Naive thymus-derived CD4-positive, alpha-beta T cell (primary cell): ENCODE measurements at regions not wholly inside any gene's neighbourhood (a gene's known extent, or its start where the extent isn't known, plus 50 kb on each side); places are given as distances from the start of the nearest gene placed in this dataset.

Experiments used
- ATAC-seq: fragments of 150-1000 bp; cut with Tn5 transposase; 2 replicates; pipeline ENCODE4 v1.10.0; 2021; ENCODE audit warnings: mild to moderate bottlenecking, moderate library complexity
- CTCF ChIA-PET: fragments of 350-600 bp; sonication (Branson Sonifier 250); formaldehyde crosslinking; loops from one replicate; lab custom pipeline; 2021; ENCODE audit warnings: antibody characterized with exemption; lab: Charles Lee
- POLR2A ChIA-PET: fragments of 350-600 bp; sonication (Branson Sonifier 250); formaldehyde crosslinking; loops from one replicate; lab custom pipeline; 2021; ENCODE audit warnings: antibody characterized with exemption, inconsistent platforms; lab: Charles Lee
- DNase-seq, 9 donors: peaks; one replicate each; pipeline versions ENCODE4 v3.0.0 to v3.0.0-alpha.2; 2020 to 2022; ENCODE audit warnings: mixed read lengths in 1 of 9
- H3K27ac ChIP-seq: one replicate; pipeline ENCODE4 v1.7.0; 2013; ENCODE audit warnings: mild to moderate bottlenecking, low read depth, low read length, moderate library complexity
- H3K27me3 ChIP-seq, 2 donors: one replicate each; pipeline ENCODE4 v1.7.0; 2013; ENCODE audit warnings: low read length in 2 of 2, mild to moderate bottlenecking in 2 of 2, moderate library complexity in 2 of 2; ENCODE audit not compliant: control insufficient read depth in 2 of 2, insufficient read depth in 2 of 2
- H3K36me3 ChIP-seq, 3 experiments: 1 replicate in 2 of 3; 2 replicates in 1 of 3; pipeline ENCODE4 v1.7.0; 2013; ENCODE audit warnings: low read length in 3 of 3, mild to moderate bottlenecking in 3 of 3, moderate library complexity in 1 of 3; ENCODE audit not compliant: insufficient read depth in 3 of 3, control insufficient read depth in 2 of 3
- H3K4me1 ChIP-seq, 2 donors: one replicate each; pipeline ENCODE4 v1.7.0; 2013; ENCODE audit warnings: low read length in 2 of 2, mild to moderate bottlenecking in 2 of 2, moderate library complexity in 1 of 2; ENCODE audit not compliant: control insufficient read depth in 2 of 2, insufficient read depth in 2 of 2
- H3K4me3 ChIP-seq: 2 replicates; pipeline ENCODE4 v1.7.0; 2013; ENCODE audit warnings: mild to moderate bottlenecking, low read length
- H3K9me3 ChIP-seq, 3 experiments: 1 replicate in 2 of 3; 2 replicates in 1 of 3; pipeline ENCODE4 v1.7.0; 2013; ENCODE audit warnings: low read length in 3 of 3; ENCODE audit not compliant: control insufficient read depth in 2 of 3
- H3K27ac Mint-ChIP-seq, 9 donors: one replicate each; pipeline ENCODE4 v1.8.0; 2020 to 2022; ENCODE audit warnings: mixed read lengths in 9 of 9, mild to moderate bottlenecking in 8 of 9, moderate library complexity in 5 of 9, inconsistent platforms in 2 of 9
- H3K27me3 Mint-ChIP-seq, 5 donors: one replicate each; pipeline ENCODE4 v1.8.0; 2021 to 2022; ENCODE audit warnings: mixed read lengths in 5 of 5, mild to moderate bottlenecking in 1 of 5
- H3K36me3 Mint-ChIP-seq, 5 donors: one replicate each; pipeline ENCODE4 v1.8.0; 2020 to 2022; ENCODE audit warnings: mixed read lengths in 5 of 5, mild to moderate bottlenecking in 3 of 5, inconsistent platforms in 1 of 5
- H3K4me1 Mint-ChIP-seq, 7 donors: one replicate each; pipeline ENCODE4 v1.8.0; 2020 to 2022; ENCODE audit warnings: mixed read lengths in 7 of 7, mild to moderate bottlenecking in 3 of 7, inconsistent platforms in 1 of 7
- H3K4me3 Mint-ChIP-seq, 10 donors: one replicate each; pipeline ENCODE4 v1.8.0; 2020 to 2022; ENCODE audit warnings: mild to moderate bottlenecking in 10 of 10, mixed read lengths in 10 of 10, moderate library complexity in 6 of 10, inconsistent platforms in 2 of 10
- H3K9me3 Mint-ChIP-seq, 11 donors: one replicate each; pipeline ENCODE4 v1.8.0; 2020 to 2022; ENCODE audit warnings: mixed read lengths in 11 of 11, mild to moderate bottlenecking in 4 of 11, inconsistent platforms in 1 of 11, moderate library complexity in 1 of 11
- intact Hi-C, 2 donors: fragments of 100-400 bp; cut with micrococcal nuclease; formaldehyde crosslinking; loops; one replicate each; pipeline ENCODE4 v1.15.1; 2023

GRCh38 chr7:116386674-116387073 is 112.9 kb upstream of the CAV2 start:
- H3K27me3 ChIP-seq, result no peaks in the 10 kb centered on the region
- intact Hi-C loops, result no loop called here
- H3K27ac ChIP-seq, result no peak overlapping the region
- ChIA-PET POLR2A (no interaction called here), CTCF (no interaction called here)
- H3K36me3 ChIP-seq, result no peaks in the 10 kb centered on the region
- H3K36me3 Mint-ChIP-seq, result no peaks in the 10 kb centered on the region
- no peak for DNase-seq
- no peak overlapping the region for H3K4me3 ChIP-seq
- no peak for ATAC-seq
- H3K9me3 ChIP-seq, result no peaks in the 10 kb centered on the region
- H3K4me1 Mint-ChIP-seq, result no peaks in the 10 kb centered on the region
- H3K4me3 Mint-ChIP-seq, result no peak overlapping the region
- no peaks in the 10 kb centered on the region for H3K4me1 ChIP-seq
- peaks cover 4 to 28% (median 8%) of the 10 kb centered on the region in 5 donors for H3K27me3 Mint-ChIP-seq
- peaks cover 0 to 2% (median 0%) of the 10 kb centered on the region in 11 donors for H3K9me3 Mint-ChIP-seq
- H3K27ac Mint-ChIP-seq, result no peak overlapping the region

- Mint-ChIP-seq H3K4me3 (no peak overlapping the region), H3K36me3 (no peaks in the 10 kb centered on the region), H3K27me3 (peaks cover 8 to 24% (median 11%) of the 10 kb centered on the region in 5 donors), H3K4me1 (no peaks in the 10 kb centered on the region), H3K9me3 (peaks cover 0 to 1% (median 0%) of the 10 kb centered on the region in 11 donors), H3K27ac (no peak overlapping the region)
- no peaks in the 10 kb centered on the region for H3K36me3 ChIP-seq
- intact Hi-C loops, result no loop called here
- POLR2A ChIA-PET, result no interaction called here
- ATAC-seq, result no peak
- H3K4me1 ChIP-seq, result no peaks in the 10 kb centered on the region
- no peak overlapping the region for H3K4me3 ChIP-seq
- H3K27me3 ChIP-seq, result no peaks in the 10 kb centered on the region
- no peaks in the 10 kb centered on the region for H3K9me3 ChIP-seq
- no peak overlapping the region for H3K27ac ChIP-seq
- CTCF ChIA-PET, result no interaction called here
- no peak for DNase-seq
Measured at GRCh38 chr7:116390363-116390762, 109.2 kb upstream of the CAV2 start.

- CTCF ChIA-PET, result no interaction called here
Measured at GRCh38 chr7:116392806-116393205, 106.7 kb upstream of the CAV2 start.

GRCh38 chr7:116393654-116394053 is 105.9 kb upstream of the CAV2 start:
- intact Hi-C loops, result no loop called here
- no peaks in the 10 kb centered on the region for H3K4me1 Mint-ChIP-seq

More at GRCh38 chr7:116392806-116393205, 106.7 kb upstream of the CAV2 start:
- H3K4me3 ChIP-seq, result no peak overlapping the region
- no peak for DNase-seq
- no peak for ATAC-seq
- Mint-ChIP-seq H3K36me3 (no peaks in the 10 kb centered on the region), H3K27me3 (peaks cover 11 to 18% (median 14%) of the 10 kb centered on the region in 5 donors), H3K27ac (no peak overlapping the region), H3K4me3 (no peak overlapping the region), H3K4me1 (no peaks in the 10 kb centered on the region), H3K9me3 (peaks cover 0 to 8% (median 0%) of the 10 kb centered on the region in 11 donors)
- H3K27me3 ChIP-seq, result no peaks in the 10 kb centered on the region
- no peaks in the 10 kb centered on the region for H3K36me3 ChIP-seq
- no peaks in the 10 kb centered on the region for H3K4me1 ChIP-seq
- no peaks in the 10 kb centered on the region for H3K9me3 ChIP-seq
- intact Hi-C loops, result no loop called here
- no peak overlapping the region for H3K27ac ChIP-seq
- POLR2A ChIA-PET, result no interaction called here

GRCh38 chr7:116394106-116394505 is 105.4 kb upstream of the CAV2 start:
- intact Hi-C loops, result no loop called here
- CTCF ChIA-PET, result no interaction called here
- H3K27me3 Mint-ChIP-seq, result peaks cover 11 to 22% (median 18%) of the 10 kb centered on the region in 5 donors
- H3K27me3 ChIP-seq, result no peaks in the 10 kb centered on the region
- H3K4me3 ChIP-seq, result no peak overlapping the region
- no peaks in the 10 kb centered on the region for H3K36me3 ChIP-seq
- peaks cover 0 to 19% (median 5%) of the 10 kb centered on the region in 11 donors for H3K9me3 Mint-ChIP-seq
- DNase-seq, result no peak
- H3K9me3 ChIP-seq, result no peaks in the 10 kb centered on the region
- no peak overlapping the region for H3K27ac ChIP-seq
- POLR2A ChIA-PET, result no interaction called here
- no peak overlapping the region for H3K27ac Mint-ChIP-seq
- H3K4me1 ChIP-seq, result no peaks in the 10 kb centered on the region
- H3K36me3 Mint-ChIP-seq, result peaks cover 0 to 3% (median 0%) of the 10 kb centered on the region in 5 donors
- H3K4me1 Mint-ChIP-seq, result no peaks in the 10 kb centered on the region
- H3K4me3 Mint-ChIP-seq, result no peak overlapping the region
- ATAC-seq, result no peak

More at GRCh38 chr7:116393654-116394053, 105.9 kb upstream of the CAV2 start:
- no peaks in the 10 kb centered on the region for H3K27me3 ChIP-seq
- no peak overlapping the region for H3K4me3 Mint-ChIP-seq
- ATAC-seq (no peak), DNase-seq (no peak)
- no peaks in the 10 kb centered on the region for H3K36me3 Mint-ChIP-seq
- no peak overlapping the region for H3K27ac ChIP-seq
- H3K27ac Mint-ChIP-seq, result no peak overlapping the region
- POLR2A ChIA-PET, result no interaction called here
- H3K4me3 ChIP-seq, result no peak overlapping the region
- no peaks in the 10 kb centered on the region for H3K9me3 ChIP-seq
- H3K4me1 ChIP-seq, result no peaks in the 10 kb centered on the region
- peaks cover 11 to 21% (median 14%) of the 10 kb centered on the region in 5 donors for H3K27me3 Mint-ChIP-seq
- CTCF ChIA-PET, result no interaction called here
- H3K9me3 Mint-ChIP-seq, result peaks cover 0 to 15% (median 5%) of the 10 kb centered on the region in 11 donors
- no peaks in the 10 kb centered on the region for H3K36me3 ChIP-seq

- ChIA-PET CTCF (no interaction called here), POLR2A (no interaction called here)
- H3K9me3 ChIP-seq, result no peaks in the 10 kb centered on the region
- Mint-ChIP-seq H3K4me3 (no peak overlapping the region), H3K27me3 (peaks cover 9 to 23% (median 13%) of the 10 kb centered on the region in 5 donors), H3K27ac (no peak overlapping the region), H3K36me3 (peaks cover 0 to 3% (median 0%) of the 10 kb centered on the region in 5 donors), H3K4me1 (no peaks in the 10 kb centered on the region), H3K9me3 (peaks cover 0 to 19% (median 5%) of the 10 kb centered on the region in 11 donors)
- no peaks in the 10 kb centered on the region for H3K4me1 ChIP-seq
- ATAC-seq (no peak), DNase-seq (no peak)
- H3K27ac ChIP-seq, result no peak overlapping the region
- no peaks in the 10 kb centered on the region for H3K27me3 ChIP-seq
- H3K36me3 ChIP-seq, result no peaks in the 10 kb centered on the region
- intact Hi-C loops, result no loop called here
- H3K4me3 ChIP-seq, result no peak overlapping the region
Measured at GRCh38 chr7:116395141-116395791, 104.3 kb upstream of the CAV2 start.

- POLR2A ChIA-PET, result no interaction called here
- H3K36me3 Mint-ChIP-seq, result peaks cover 0 to 3% (median 0%) of the 10 kb centered on the region in 5 donors
- H3K4me1 Mint-ChIP-seq, result no peaks in the 10 kb centered on the region
Measured at GRCh38 chr7:116398672-116399071, 100.9 kb upstream of the CAV2 start.

More at GRCh38 chr7:116398672-116399071, 100.9 kb upstream of the CAV2 start:
- Histone ChIP-seq H3K36me3 (no peaks in the 10 kb centered on the region), H3K4me3 (no peak overlapping the region), H3K9me3 (no peaks in the 10 kb centered on the region), H3K27me3 (no peaks in the 10 kb centered on the region), H3K4me1 (no peaks in the 10 kb centered on the region), H3K27ac (no peak overlapping the region)
- Mint-ChIP-seq H3K9me3 (peaks cover 0 to 19% (median 5%) of the 10 kb centered on the region in 11 donors), H3K4me3 (no peak overlapping the region), H3K27ac (no peak overlapping the region), H3K27me3 (peaks cover 12 to 31% (median 22%) of the 10 kb centered on the region in 5 donors)
- DNase-seq (no peak), ATAC-seq (no peak)
- CTCF ChIA-PET, result no interaction called here
- intact Hi-C loops, result no loop called here
